GM23338 (cell line): ENCODE measurements at regions not wholly inside any gene's neighbourhood (a gene's known extent, or its start where the extent isn't known, plus 50 kb on each side); places are given as distances from the start of the nearest gene placed in this dataset.

Source experiments
- ATAC-seq: fragments of 200-7000 bp; cut with Tn5 transposase; 3 replicates; pipeline ENCODE4 v1.9.1; 2020
- DNase-seq: peaks from one replicate; pipeline ENCODE4 v3.0.0-alpha.2; 2015; ENCODE audit warnings: low spot score
- H2AFZ ChIP-seq: fragments of 200-600 bp; sonication (generic); 2 replicates; pipeline ENCODE4 v1.8.0; 2016; ENCODE audit warnings: antibody characterized with exemption, mild to moderate bottlenecking, moderate library complexity
- H3F3A ChIP-seq: fragments of 200-600 bp; sonication (generic); replicated peaks from 2 replicates; pipeline ENCODE4 v1.8.0; 2017; ENCODE audit warnings: antibody characterized with exemption, mixed run types, low read depth
- H3K27ac ChIP-seq: fragments of 200-600 bp; sonication (generic); 2 replicates; pipeline ENCODE4 v1.6.1; 2016; ENCODE audit warnings: low read depth
- H3K27me3 ChIP-seq: fragments of 200-600 bp; sonication (generic); 2 replicates; pipeline ENCODE4 v1.8.0; 2016; ENCODE audit warnings: mild to moderate bottlenecking, mixed run types, moderate library complexity; ENCODE audit not compliant: insufficient read depth
- H3K36me3 ChIP-seq: fragments of 200-600 bp; sonication (generic); 2 replicates; pipeline ENCODE4 v1.8.0; 2016; ENCODE audit warnings: mild to moderate bottlenecking; ENCODE audit not compliant: insufficient read depth
- H3K4me1 ChIP-seq: fragments of 200-600 bp; sonication (generic); 2 replicates; pipeline ENCODE4 v1.8.0; 2016; ENCODE audit warnings: mild to moderate bottlenecking, moderate library complexity; ENCODE audit not compliant: insufficient read depth
- H3K4me2 ChIP-seq: fragments of 200-600 bp; sonication (generic); 2 replicates; pipeline ENCODE4 v1.7.1; 2017; ENCODE audit warnings: mixed run types
- H3K4me3 ChIP-seq: fragments of 200-600 bp; sonication (generic); 2 replicates; pipeline ENCODE4 v1.6.1; 2016; ENCODE audit warnings: mixed run types
- H3K79me2 ChIP-seq: fragments of 200-600 bp; sonication (generic); replicated peaks from 2 replicates; pipeline ENCODE4 v1.8.0; 2017; ENCODE audit warnings: mild to moderate bottlenecking; ENCODE audit not compliant: insufficient read depth
- H3K9me2 ChIP-seq: fragments of 200-600 bp; sonication (generic); 2 replicates; pipeline ENCODE4 v1.8.0; 2017; ENCODE audit not compliant: insufficient read depth
- H4K20me1 ChIP-seq: fragments of 200-600 bp; sonication (generic); replicated peaks from 2 replicates; pipeline ENCODE4 v1.8.0; 2017; ENCODE audit warnings: mild to moderate bottlenecking; ENCODE audit not compliant: insufficient read depth
- H3K27ac Mint-ChIP-seq: 2 replicates; pipeline ENCODE4 v1.8.0; 2020; ENCODE audit warnings: inconsistent platforms, mild to moderate bottlenecking, moderate library complexity, mixed read lengths
- H3K27me3 Mint-ChIP-seq: 3 replicates; pipeline ENCODE4 v1.8.0; 2022; ENCODE audit warnings: low read depth, mild to moderate bottlenecking, moderate library complexity, mixed read lengths, inconsistent platforms; ENCODE audit not compliant: insufficient read depth, poor library complexity
- H3K36me3 Mint-ChIP-seq: 3 replicates; pipeline ENCODE4 v1.8.0; 2021; ENCODE audit warnings: low read depth, mild to moderate bottlenecking, inconsistent platforms, moderate library complexity, mixed read lengths
- H3K4me1 Mint-ChIP-seq: 3 replicates; pipeline ENCODE4 v1.8.0; 2020; ENCODE audit warnings: mild to moderate bottlenecking, inconsistent platforms, mixed read lengths
- H3K4me3 Mint-ChIP-seq: 3 replicates; pipeline ENCODE4 v1.8.0; 2021; ENCODE audit warnings: moderate library complexity, mild to moderate bottlenecking, inconsistent platforms, mixed read lengths
- H3K9me3 Mint-ChIP-seq: 3 replicates; pipeline ENCODE4 v1.8.0; 2020; ENCODE audit warnings: moderate library complexity, mild to moderate bottlenecking, inconsistent platforms, mixed read lengths
- CREB1 ChIP-seq: fragments of 250-450 bp; sonication (Bioruptor Pico); IDR thresholded peaks from 2 replicates; pipeline ENCODE4 v1.5.0; 2020; ENCODE audit warnings: low read depth, mild to moderate bottlenecking, moderate library complexity
- EZH2 ChIP-seq: fragments of 200-600 bp; sonication (generic); IDR thresholded peaks from one replicate; pipeline ENCODE4 v1.8.0; 2017; ENCODE audit warnings: antibody characterized with exemption, mild to moderate bottlenecking, low read depth; ENCODE audit not compliant: unreplicated experiment
- EZH2phosphoT487 ChIP-seq: fragments of 200-600 bp; sonication (generic); IDR thresholded peaks from one replicate; pipeline ENCODE4 v1.8.1; 2018; ENCODE audit warnings: antibody characterized with exemption; ENCODE audit not compliant: unreplicated experiment
- JUNB ChIP-seq: IDR thresholded peaks from one replicate; pipeline ENCODE4 v1.6.1; 2016; ENCODE audit warnings: antibody characterized with exemption; ENCODE audit not compliant: unreplicated experiment
- STAT1 ChIP-seq: IDR thresholded peaks from one replicate; pipeline ENCODE4 v1.6.1; 2016; ENCODE audit warnings: antibody characterized with exemption; ENCODE audit not compliant: unreplicated experiment
- ZNF114 ChIP-seq: fragments of 250-450 bp; sonication (Bioruptor Pico); IDR thresholded peaks from 2 replicates; pipeline ENCODE4 v1.5.0; 2020; ENCODE audit warnings: mild to moderate bottlenecking, moderate library complexity
- ZNF331 ChIP-seq: fragments of 250-450 bp; sonication (Bioruptor Pico); IDR thresholded peaks from 2 replicates; pipeline ENCODE4 v1.5.0; 2020; ENCODE audit warnings: low read depth, mild to moderate bottlenecking, moderate library complexity
- TF ChIP-seq, protein P1 (sequence below): IDR thresholded peaks from 2 replicates; pipeline ENCODE4 v1.6.1; 2016; ENCODE audit warnings: antibody characterized with exemption
- TF ChIP-seq, protein P2 (sequence below): IDR thresholded peaks from one replicate; pipeline ENCODE4 v1.6.1; 2018; ENCODE audit warnings: antibody characterized with exemption; ENCODE audit not compliant: unreplicated experiment
- TF ChIP-seq, protein P3 (sequence below): fragments of 250-450 bp; sonication (Bioruptor Pico); IDR thresholded peaks from 2 replicates; pipeline ENCODE4 v1.5.0; 2020; ENCODE audit warnings: mild to moderate bottlenecking, moderate library complexity

DNA sequence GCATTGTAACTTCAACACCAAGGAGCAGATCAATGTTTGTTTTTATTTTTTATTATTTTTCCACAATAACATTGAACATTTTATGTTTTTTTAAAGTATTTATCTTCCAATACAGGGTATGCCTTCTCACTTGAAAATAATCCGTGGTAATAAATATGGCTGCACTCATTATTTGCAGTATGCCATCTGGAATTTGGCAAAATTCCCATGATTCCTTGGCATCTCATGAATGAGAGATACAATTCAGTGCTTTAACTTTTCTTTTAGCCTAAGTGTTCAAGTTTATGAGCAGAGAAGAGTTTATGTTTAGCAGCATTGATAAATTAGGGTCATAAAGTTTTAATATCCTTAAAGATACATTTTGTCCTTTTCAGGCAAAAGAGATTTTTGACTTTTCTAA is 1109.6 kb upstream of the ATXN8OS start (continued):
- TF ChIP-seq, protein P1, sequence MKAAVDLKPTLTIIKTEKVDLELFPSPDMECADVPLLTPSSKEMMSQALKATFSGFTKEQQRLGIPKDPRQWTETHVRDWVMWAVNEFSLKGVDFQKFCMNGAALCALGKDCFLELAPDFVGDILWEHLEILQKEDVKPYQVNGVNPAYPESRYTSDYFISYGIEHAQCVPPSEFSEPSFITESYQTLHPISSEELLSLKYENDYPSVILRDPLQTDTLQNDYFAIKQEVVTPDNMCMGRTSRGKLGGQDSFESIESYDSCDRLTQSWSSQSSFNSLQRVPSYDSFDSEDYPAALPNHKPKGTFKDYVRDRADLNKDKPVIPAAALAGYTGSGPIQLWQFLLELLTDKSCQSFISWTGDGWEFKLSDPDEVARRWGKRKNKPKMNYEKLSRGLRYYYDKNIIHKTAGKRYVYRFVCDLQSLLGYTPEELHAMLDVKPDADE: no peak
- TF ChIP-seq, protein P2, sequence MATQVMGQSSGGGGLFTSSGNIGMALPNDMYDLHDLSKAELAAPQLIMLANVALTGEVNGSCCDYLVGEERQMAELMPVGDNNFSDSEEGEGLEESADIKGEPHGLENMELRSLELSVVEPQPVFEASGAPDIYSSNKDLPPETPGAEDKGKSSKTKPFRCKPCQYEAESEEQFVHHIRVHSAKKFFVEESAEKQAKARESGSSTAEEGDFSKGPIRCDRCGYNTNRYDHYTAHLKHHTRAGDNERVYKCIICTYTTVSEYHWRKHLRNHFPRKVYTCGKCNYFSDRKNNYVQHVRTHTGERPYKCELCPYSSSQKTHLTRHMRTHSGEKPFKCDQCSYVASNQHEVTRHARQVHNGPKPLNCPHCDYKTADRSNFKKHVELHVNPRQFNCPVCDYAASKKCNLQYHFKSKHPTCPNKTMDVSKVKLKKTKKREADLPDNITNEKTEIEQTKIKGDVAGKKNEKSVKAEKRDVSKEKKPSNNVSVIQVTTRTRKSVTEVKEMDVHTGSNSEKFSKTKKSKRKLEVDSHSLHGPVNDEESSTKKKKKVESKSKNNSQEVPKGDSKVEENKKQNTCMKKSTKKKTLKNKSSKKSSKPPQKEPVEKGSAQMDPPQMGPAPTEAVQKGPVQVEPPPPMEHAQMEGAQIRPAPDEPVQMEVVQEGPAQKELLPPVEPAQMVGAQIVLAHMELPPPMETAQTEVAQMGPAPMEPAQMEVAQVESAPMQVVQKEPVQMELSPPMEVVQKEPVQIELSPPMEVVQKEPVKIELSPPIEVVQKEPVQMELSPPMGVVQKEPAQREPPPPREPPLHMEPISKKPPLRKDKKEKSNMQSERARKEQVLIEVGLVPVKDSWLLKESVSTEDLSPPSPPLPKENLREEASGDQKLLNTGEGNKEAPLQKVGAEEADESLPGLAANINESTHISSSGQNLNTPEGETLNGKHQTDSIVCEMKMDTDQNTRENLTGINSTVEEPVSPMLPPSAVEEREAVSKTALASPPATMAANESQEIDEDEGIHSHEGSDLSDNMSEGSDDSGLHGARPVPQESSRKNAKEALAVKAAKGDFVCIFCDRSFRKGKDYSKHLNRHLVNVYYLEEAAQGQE: no peak
- TF ChIP-seq JUNB: no peak

DNA sequence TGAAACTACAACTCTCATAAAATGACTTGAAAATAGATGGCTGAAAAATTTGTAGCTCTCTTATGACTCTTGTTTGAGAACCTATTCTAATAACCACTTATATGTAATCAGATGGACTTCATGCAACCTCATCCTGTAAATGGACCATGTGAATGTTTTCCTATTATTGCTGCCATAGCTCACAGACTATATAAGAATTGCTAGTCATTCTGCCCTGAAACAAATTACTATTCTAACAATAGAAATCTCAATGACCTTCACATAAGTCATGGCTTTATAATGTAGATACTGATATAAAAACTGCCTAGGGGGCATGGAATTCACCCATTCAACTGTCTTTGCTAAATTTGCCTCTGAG is 1111.0 kb upstream of the ATXN8OS start:
- H2AFZ ChIP-seq: no peak overlapping the region
- ATAC-seq (no peak), DNase-seq (no peak)
- H3K4me1 Mint-ChIP-seq: peaks cover 19% of the 10 kb centered on the region
- H3K79me2 ChIP-seq: no peaks in the 10 kb centered on the region
- no peak overlapping the region for H3K4me3 ChIP-seq
- H3K36me3 ChIP-seq: no peaks in the 10 kb centered on the region
- H3K27ac Mint-ChIP-seq: no peak overlapping the region
- no peaks in the 10 kb centered on the region for H3K9me2 ChIP-seq
- H4K20me1 ChIP-seq: no peaks in the 10 kb centered on the region
- no peak overlapping the region for H3K27ac ChIP-seq
- H3K27me3 ChIP-seq: no peaks in the 10 kb centered on the region
- H3K4me3 Mint-ChIP-seq: no peak overlapping the region
- H3K9me3 Mint-ChIP-seq: peaks cover 14% of the 10 kb centered on the region; the same call in 2 of the 3 replicates
- TF ChIP-seq ZNF331 (CRISPR knock-in tag) (no peak), EZH2 (no peak), STAT1 (no peak), ZNF114 (no peak), EZH2phosphoT487 (no peak), CREB1 (CRISPR knock-in tag) (no peak)
- TF ChIP-seq, protein P3, sequence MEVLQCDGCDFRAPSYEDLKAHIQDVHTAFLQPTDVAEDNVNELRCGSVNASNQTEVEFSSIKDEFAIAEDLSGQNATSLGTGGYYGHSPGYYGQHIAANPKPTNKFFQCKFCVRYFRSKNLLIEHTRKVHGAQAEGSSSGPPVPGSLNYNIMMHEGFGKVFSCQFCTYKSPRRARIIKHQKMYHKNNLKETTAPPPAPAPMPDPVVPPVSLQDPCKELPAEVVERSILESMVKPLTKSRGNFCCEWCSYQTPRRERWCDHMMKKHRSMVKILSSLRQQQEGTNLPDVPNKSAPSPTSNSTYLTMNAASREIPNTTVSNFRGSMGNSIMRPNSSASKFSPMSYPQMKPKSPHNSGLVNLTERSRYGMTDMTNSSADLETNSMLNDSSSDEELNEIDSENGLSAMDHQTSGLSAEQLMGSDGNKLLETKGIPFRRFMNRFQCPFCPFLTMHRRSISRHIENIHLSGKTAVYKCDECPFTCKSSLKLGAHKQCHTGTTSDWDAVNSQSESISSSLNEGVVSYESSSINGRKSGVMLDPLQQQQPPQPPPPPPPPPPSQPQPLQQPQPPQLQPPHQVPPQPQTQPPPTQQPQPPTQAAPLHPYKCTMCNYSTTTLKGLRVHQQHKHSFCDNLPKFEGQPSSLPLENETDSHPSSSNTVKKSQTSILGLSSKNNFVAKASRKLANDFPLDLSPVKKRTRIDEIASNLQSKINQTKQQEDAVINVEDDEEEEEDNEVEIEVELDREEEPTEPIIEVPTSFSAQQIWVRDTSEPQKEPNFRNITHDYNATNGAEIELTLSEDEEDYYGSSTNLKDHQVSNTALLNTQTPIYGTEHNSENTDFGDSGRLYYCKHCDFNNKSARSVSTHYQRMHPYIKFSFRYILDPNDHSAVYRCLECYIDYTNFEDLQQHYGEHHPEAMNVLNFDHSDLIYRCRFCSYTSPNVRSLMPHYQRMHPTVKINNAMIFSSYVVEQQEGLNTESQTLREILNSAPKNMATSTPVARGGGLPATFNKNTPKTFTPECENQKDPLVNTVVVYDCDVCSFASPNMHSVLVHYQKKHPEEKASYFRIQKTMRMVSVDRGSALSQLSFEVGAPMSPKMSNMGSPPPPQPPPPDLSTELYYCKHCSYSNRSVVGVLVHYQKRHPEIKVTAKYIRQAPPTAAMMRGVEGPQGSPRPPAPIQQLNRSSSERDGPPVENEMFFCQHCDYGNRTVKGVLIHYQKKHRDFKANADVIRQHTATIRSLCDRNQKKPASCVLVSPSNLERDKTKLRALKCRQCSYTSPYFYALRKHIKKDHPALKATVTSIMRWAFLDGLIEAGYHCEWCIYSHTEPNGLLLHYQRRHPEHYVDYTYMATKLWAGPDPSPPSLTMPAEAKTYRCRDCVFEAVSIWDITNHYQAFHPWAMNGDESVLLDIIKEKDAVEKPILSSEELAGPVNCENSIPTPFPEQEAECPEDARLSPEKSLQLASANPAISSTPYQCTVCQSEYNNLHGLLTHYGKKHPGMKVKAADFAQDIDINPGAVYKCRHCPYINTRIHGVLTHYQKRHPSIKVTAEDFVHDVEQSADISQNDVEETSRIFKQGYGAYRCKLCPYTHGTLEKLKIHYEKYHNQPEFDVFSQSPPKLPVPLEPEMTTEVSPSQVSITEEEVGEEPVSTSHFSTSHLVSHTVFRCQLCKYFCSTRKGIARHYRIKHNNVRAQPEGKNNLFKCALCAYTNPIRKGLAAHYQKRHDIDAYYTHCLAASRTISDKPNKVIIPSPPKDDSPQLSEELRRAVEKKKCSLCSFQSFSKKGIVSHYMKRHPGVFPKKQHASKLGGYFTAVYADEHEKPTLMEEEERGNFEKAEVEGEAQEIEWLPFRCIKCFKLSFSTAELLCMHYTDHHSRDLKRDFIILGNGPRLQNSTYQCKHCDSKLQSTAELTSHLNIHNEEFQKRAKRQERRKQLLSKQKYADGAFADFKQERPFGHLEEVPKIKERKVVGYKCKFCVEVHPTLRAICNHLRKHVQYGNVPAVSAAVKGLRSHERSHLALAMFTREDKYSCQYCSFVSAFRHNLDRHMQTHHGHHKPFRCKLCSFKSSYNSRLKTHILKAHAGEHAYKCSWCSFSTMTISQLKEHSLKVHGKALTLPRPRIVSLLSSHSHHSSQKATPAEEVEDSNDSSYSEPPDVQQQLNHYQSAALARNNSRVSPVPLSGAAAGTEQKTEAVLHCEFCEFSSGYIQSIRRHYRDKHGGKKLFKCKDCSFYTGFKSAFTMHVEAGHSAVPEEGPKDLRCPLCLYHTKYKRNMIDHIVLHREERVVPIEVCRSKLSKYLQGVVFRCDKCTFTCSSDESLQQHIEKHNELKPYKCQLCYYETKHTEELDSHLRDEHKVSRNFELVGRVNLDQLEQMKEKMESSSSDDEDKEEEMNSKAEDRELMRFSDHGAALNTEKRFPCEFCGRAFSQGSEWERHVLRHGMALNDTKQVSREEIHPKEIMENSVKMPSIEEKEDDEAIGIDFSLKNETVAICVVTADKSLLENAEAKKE (CRISPR knock-in tag): no peak
- TF ChIP-seq, protein P1: no peak
- peaks cover 16% of the 10 kb centered on the region; the same call in 2 of the 3 replicates for H3K36me3 Mint-ChIP-seq
- H3K4me1 ChIP-seq: peaks cover 30% of the 10 kb centered on the region
- H3K4me2 ChIP-seq: peak overlapping the region; percentile 29; the same call in 1 of the 2 replicates
- no peaks in the 10 kb centered on the region for H3F3A ChIP-seq
- H3K27me3 Mint-ChIP-seq: no peaks in the 10 kb centered on the region
